ENCODE measurements at regions not wholly inside any gene's neighbourhood (a gene's known extent, or its start where the extent isn't known, plus 50 kb on each side); places are given as distances from the start of the nearest gene placed in this dataset.
A peak's percentile ranks its signal among the peaks of the same experiment; 100 is the strongest.

GRCh38 chr17:77890771-77891170, 67.7 kb upstream of the TNRC6C start:
- peaks cover 3% of the 10 kb centered on the region for H3K4me1 Mint-ChIP-seq (ENCODE audit: unreplicated experiment)
- no peak for TF ChIP-seq CTCF (IDR thresholded peaks at IDR 0.05; ENCODE audit: unreplicated experiment)
- no peak overlapping the region for H3K4me3 Mint-ChIP-seq (ENCODE audit: unreplicated experiment)
- no peak for DNase-seq (ENCODE audit: low spot score)
- no peaks in the 10 kb centered on the region for H3K36me3 Mint-ChIP-seq (ENCODE audit: low read depth, unreplicated experiment)
- no peaks in the 10 kb centered on the region for H3K9me3 Mint-ChIP-seq (ENCODE audit: unreplicated experiment)
- no peak overlapping the region for H3K27ac Mint-ChIP-seq (ENCODE audit: unreplicated experiment)
- H3K27me3 Mint-ChIP-seq (ENCODE audit: unreplicated experiment): peaks cover 7% of the 10 kb centered on the region

DNA sequence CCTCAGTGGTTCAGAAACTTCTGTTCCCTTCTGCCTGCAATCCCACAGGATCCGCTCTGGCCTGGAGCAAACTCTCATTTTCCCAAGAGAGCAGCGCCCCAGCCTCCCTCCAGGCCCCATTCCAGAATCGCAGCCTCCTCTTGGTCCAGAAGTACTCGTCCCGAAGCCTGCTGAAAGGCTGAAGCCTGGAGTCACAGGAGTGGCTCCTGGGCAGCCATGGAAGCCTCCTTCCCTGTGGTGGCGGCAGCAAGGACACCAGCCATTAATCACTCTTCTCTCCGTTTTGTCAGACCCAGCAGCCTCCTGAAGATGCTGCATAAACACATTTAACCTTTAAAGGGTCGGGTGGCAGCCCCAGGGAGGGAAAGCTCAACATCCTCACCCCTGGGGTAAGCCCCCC, 66.9 kb upstream of the TNRC6C start:
- Mint-ChIP-seq H3K4me1 (ENCODE audit: unreplicated experiment) (peaks cover 3% of the 10 kb centered on the region), H3K27ac (ENCODE audit: unreplicated experiment) (no peak overlapping the region), H3K9me3 (ENCODE audit: unreplicated experiment) (no peaks in the 10 kb centered on the region), H3K4me3 (ENCODE audit: unreplicated experiment) (no peak overlapping the region), H3K27me3 (ENCODE audit: unreplicated experiment) (peaks cover 6% of the 10 kb centered on the region), H3K36me3 (ENCODE audit: low read depth, unreplicated experiment) (no peaks in the 10 kb centered on the region)
- TF ChIP-seq CTCF (IDR thresholded peaks at IDR 0.05; ENCODE audit: unreplicated experiment): no peak
- no peak for DNase-seq (ENCODE audit: low spot score)

DNA sequence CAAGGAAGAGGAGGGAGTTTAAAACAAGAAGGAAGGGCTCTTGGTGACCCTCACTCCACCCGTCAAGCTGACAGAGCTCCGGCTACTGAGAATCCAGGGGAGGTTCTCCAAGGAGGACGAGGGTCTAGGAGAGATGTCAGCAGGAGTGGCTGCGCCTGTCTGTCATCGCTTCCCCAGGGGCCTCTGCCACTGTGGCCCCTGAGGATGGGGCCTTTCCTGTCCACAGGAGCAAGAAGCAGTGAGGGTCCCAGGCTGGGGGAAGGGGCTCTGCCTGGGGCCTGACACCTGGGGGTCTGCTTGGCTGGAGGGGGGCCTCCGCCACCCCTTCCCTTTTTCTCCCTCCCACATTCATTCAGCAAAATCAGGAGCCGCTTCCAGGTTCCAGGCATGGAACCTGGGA, 66.5 kb upstream of the TNRC6C start:
- Mint-ChIP-seq H3K4me1 (ENCODE audit: unreplicated experiment) (peaks cover 3% of the 10 kb centered on the region), H3K9me3 (ENCODE audit: unreplicated experiment) (no peaks in the 10 kb centered on the region), H3K27me3 (ENCODE audit: unreplicated experiment) (peaks cover 4% of the 10 kb centered on the region), H3K4me3 (ENCODE audit: unreplicated experiment) (no peak overlapping the region), H3K27ac (ENCODE audit: unreplicated experiment) (no peak overlapping the region), H3K36me3 (ENCODE audit: low read depth, unreplicated experiment) (no peaks in the 10 kb centered on the region)
- TF ChIP-seq CTCF (IDR thresholded peaks at IDR 0.05; ENCODE audit: unreplicated experiment): no peak
- no peak for DNase-seq (ENCODE audit: low spot score)

- Mint-ChIP-seq H3K4me3 (ENCODE audit: unreplicated experiment) (no peak overlapping the region), H3K27me3 (ENCODE audit: unreplicated experiment) (peaks cover 6% of the 10 kb centered on the region), H3K4me1 (ENCODE audit: unreplicated experiment) (no peaks in the 10 kb centered on the region), H3K27ac (ENCODE audit: unreplicated experiment) (no peak overlapping the region), H3K9me3 (ENCODE audit: unreplicated experiment) (no peaks in the 10 kb centered on the region), H3K36me3 (ENCODE audit: low read depth, unreplicated experiment) (no peaks in the 10 kb centered on the region)
- DNase-seq (ENCODE audit: low spot score): peak; percentile 72
- peak; percentile 67 for TF ChIP-seq CTCF (IDR thresholded peaks at IDR 0.05; ENCODE audit: unreplicated experiment)
These were observed 65.9 kb upstream of the TNRC6C start for GRCh38 chr17:77892469-77893143.

GRCh38 chr17:77893144-77894044, 65.1 kb upstream of the TNRC6C start:
- no peak for TF ChIP-seq CTCF (IDR thresholded peaks at IDR 0.05; ENCODE audit: unreplicated experiment)
- no peak overlapping the region for H3K27ac Mint-ChIP-seq (ENCODE audit: unreplicated experiment)

More at GRCh38 chr17:77893144-77894044, 65.1 kb upstream of the TNRC6C start:
- H3K9me3 Mint-ChIP-seq (ENCODE audit: unreplicated experiment): no peaks in the 10 kb centered on the region
- H3K4me3 Mint-ChIP-seq (ENCODE audit: unreplicated experiment): no peak overlapping the region
- H3K27me3 Mint-ChIP-seq (ENCODE audit: unreplicated experiment): peaks cover 4% of the 10 kb centered on the region
- H3K4me1 Mint-ChIP-seq (ENCODE audit: unreplicated experiment): no peaks in the 10 kb centered on the region
- DNase-seq (ENCODE audit: low spot score): no peak
- no peaks in the 10 kb centered on the region for H3K36me3 Mint-ChIP-seq (ENCODE audit: low read depth, unreplicated experiment)
